Keratinocyte (primary cell): ENCODE measurements at regions not wholly inside any gene's neighbourhood (a gene's known extent, or its start where the extent isn't known, plus 50 kb on each side); places are given as distances from the start of the nearest gene placed in this dataset.

ENCODE experiments used
- DNase-seq: peaks from one replicate; pipeline ENCODE4 v3.0.0-alpha.2; 2011; ENCODE audit warnings: low read depth, missing footprints, low spot score
- FAIRE-seq: peaks from 2 replicates; lab custom pipeline; 2011; peaks lifted over from hg19 to GRCh38; lab: Jason Lieb, UNC
- H2AFZ ChIP-seq: 2 replicates; pipeline ENCODE4 v1.6.0; 2012; ENCODE audit warnings: low read length, control low read depth, inconsistent platforms; ENCODE audit not compliant: control insufficient read depth
- H3K27ac ChIP-seq: 2 replicates; pipeline ENCODE4 v1.5.1; 2011; ENCODE audit warnings: low read length; ENCODE audit not compliant: control insufficient read depth, insufficient read depth
- H3K27me3 ChIP-seq: 3 replicates; pipeline ENCODE4 v1.6.0; 2011; ENCODE audit warnings: low read length; ENCODE audit not compliant: control insufficient read depth, insufficient read depth; ENCODE audit errors: extremely low read depth
- H3K36me3 ChIP-seq, 2 experiments: 2 replicates in 1 of 2; 3 replicates in 1 of 2; pipeline ENCODE4 v1.5.1; 2011; ENCODE audit warnings: low read length in 2 of 2, mild to moderate bottlenecking in 1 of 2; ENCODE audit not compliant: control insufficient read depth in 2 of 2, insufficient read depth in 2 of 2; ENCODE audit errors: extremely low read depth in 1 of 2
- H3K4me1 ChIP-seq: 3 replicates; pipeline ENCODE4 v1.5.1; 2011; ENCODE audit warnings: low read length; ENCODE audit not compliant: control insufficient read depth, insufficient read depth; ENCODE audit errors: extremely low read depth
- H3K4me2 ChIP-seq: 3 replicates; pipeline ENCODE4 v1.6.0; 2011; ENCODE audit warnings: low read depth, low read length; ENCODE audit not compliant: control insufficient read depth, insufficient read depth; ENCODE audit errors: extremely low read depth
- H3K4me3 ChIP-seq, 3 experiments: fragments of 200-600 bp in 1 of 3; sonication (generic) in 1 of 3; 2 replicates in 2 of 3; 3 replicates in 1 of 3; pipeline ENCODE4 v1.5.1; 2011 to 2016; ENCODE audit warnings: low read length in 3 of 3, mild to moderate bottlenecking in 3 of 3, control low read depth in 2 of 3, inconsistent platforms in 1 of 3, low read depth in 1 of 3, mixed read lengths in 1 of 3, mixed run types in 1 of 3, moderate library complexity in 1 of 3; ENCODE audit not compliant: control insufficient read depth in 2 of 3, insufficient read depth in 2 of 3; ENCODE audit errors: extremely low read depth in 1 of 3
- H3K79me2 ChIP-seq: 2 replicates; pipeline ENCODE4 v1.6.0; 2012; ENCODE audit warnings: low read length; ENCODE audit not compliant: control insufficient read depth, insufficient read depth
- H3K9ac ChIP-seq: 3 replicates; pipeline ENCODE4 v1.6.0; 2011; ENCODE audit warnings: low read length; ENCODE audit not compliant: control insufficient read depth, insufficient read depth; ENCODE audit errors: extremely low read depth
- H3K9me1 ChIP-seq: 3 replicates; pipeline ENCODE4 v1.6.0; 2011; ENCODE audit warnings: low read length; ENCODE audit not compliant: control insufficient read depth, insufficient read depth; ENCODE audit errors: extremely low read depth
- H3K9me3 ChIP-seq: 2 replicates; pipeline ENCODE4 v1.5.1; 2012; ENCODE audit warnings: low read depth, low read length; ENCODE audit not compliant: control insufficient read depth
- H4K20me1 ChIP-seq: 3 replicates; pipeline ENCODE4 v1.6.0; 2011; ENCODE audit warnings: low read length; ENCODE audit not compliant: control insufficient read depth, insufficient read depth; ENCODE audit errors: extremely low read depth
- CTCF ChIP-seq, 3 experiments: IDR thresholded peaks in 1 of 3; conservative IDR thresholded peaks in 1 of 3; optimal IDR thresholded peaks in 1 of 3; 2 replicates in 2 of 3; 3 replicates in 1 of 3; pipeline versions ENCODE3 to v1.5.1; 2011; ENCODE audit warnings: low read length in 3 of 3, mild to moderate bottlenecking in 3 of 3, moderate library complexity in 2 of 3, control low read depth in 1 of 3, inconsistent platforms in 1 of 3; ENCODE audit not compliant: insufficient read depth in 2 of 3; ENCODE audit errors: extremely low read depth in 1 of 3
- EZH2 ChIP-seq: IDR thresholded peaks from one replicate; pipeline ENCODE4 v1.6.1; 2012; ENCODE audit warnings: inconsistent platforms, mild to moderate bottlenecking, low read length, moderate library complexity
- dilution Hi-C: fragments of 300-500 bp; cut with MboI; formaldehyde crosslinking; loops from one replicate; pipeline ENCODE4 v1.7.0; 2020; ENCODE audit warnings: low sequenced_read_pairs; ENCODE audit not compliant: extremely low pct_ligation_motif_present

- no peak overlapping the region for H3K9ac ChIP-seq
- no peaks in the 10 kb centered on the region for H3K36me3 ChIP-seq
- no peak overlapping the region for H2AFZ ChIP-seq
- H4K20me1 ChIP-seq: no peaks in the 10 kb centered on the region
- TF ChIP-seq EZH2 (no peak), CTCF (optimal IDR thresholded peaks at IDR 0.05 in 1 of 3, IDR thresholded peaks at IDR 0.05 in 1 of 3, conservative IDR thresholded peaks at IDR 0.05 in 1 of 3; ENCODE audit: extremely low read depth in 1 of 3, insufficient read depth in 2 of 3, low read length in 3 of 3) (no peak)
- no peaks in the 10 kb centered on the region for H3K27me3 ChIP-seq
- H3K9me3 ChIP-seq: no peaks in the 10 kb centered on the region
- H3K4me3 ChIP-seq: no peak overlapping the region
- no peaks in the 10 kb centered on the region for H3K79me2 ChIP-seq
- no peaks in the 10 kb centered on the region for H3K4me1 ChIP-seq
- no peak overlapping the region for H3K27ac ChIP-seq
- dilution Hi-C loops: no loop called here
- FAIRE-seq (no peak), DNase-seq (no peak)
- H3K4me2 ChIP-seq: no peak overlapping the region
- H3K9me1 ChIP-seq: no peaks in the 10 kb centered on the region
Measured at GRCh38 chr3:55241098-55241497, 246.0 kb downstream of the WNT5A start.

GRCh38 chr3:55235416-55235815 lies 251.7 kb downstream of the WNT5A start:
- H3K36me3 ChIP-seq: no peaks in the 10 kb centered on the region
- no peaks in the 10 kb centered on the region for H3K9me1 ChIP-seq
- no peak overlapping the region for H3K4me3 ChIP-seq
- dilution Hi-C loops: no loop called here
- H3K9me3 ChIP-seq: no peaks in the 10 kb centered on the region
- H3K4me1 ChIP-seq: no peaks in the 10 kb centered on the region
- H3K4me2 ChIP-seq: no peak overlapping the region
- H3K79me2 ChIP-seq: no peaks in the 10 kb centered on the region
- H4K20me1 ChIP-seq: no peaks in the 10 kb centered on the region
- H2AFZ ChIP-seq: no peak overlapping the region
- TF ChIP-seq EZH2: no peak
- no peak for TF ChIP-seq CTCF (optimal IDR thresholded peaks at IDR 0.05 in 1 of 3, IDR thresholded peaks at IDR 0.05 in 1 of 3, conservative IDR thresholded peaks at IDR 0.05 in 1 of 3; ENCODE audit: extremely low read depth in 1 of 3, insufficient read depth in 2 of 3, low read length in 3 of 3)
- H3K27ac ChIP-seq: no peak overlapping the region
- DNase-seq: no peak
- no peak overlapping the region for H3K9ac ChIP-seq
- no peak for FAIRE-seq
- H3K27me3 ChIP-seq: no peaks in the 10 kb centered on the region
